H9 (cell line): ENCODE measurements at regions not wholly inside any gene's neighbourhood (a gene's known extent, or its start where the extent isn't known, plus 50 kb on each side); places are given as distances from the start of the nearest gene placed in this dataset.

Source experiments
- DNase-seq: peaks from one replicate; pipeline ENCODE4 v3.0.0-alpha.2; 2017
- H2AFZ ChIP-seq: one replicate; pipeline ENCODE4 v1.6.1; 2013; ENCODE audit warnings: mild to moderate bottlenecking, low read length, control low read depth, moderate library complexity
- H2AK5ac ChIP-seq: 2 replicates; pipeline ENCODE4 v1.6.1; 2013; ENCODE audit warnings: low read length, control low read depth, mixed read lengths; ENCODE audit not compliant: insufficient read length
- H2BK120ac ChIP-seq: one replicate; pipeline ENCODE4 v1.6.1; 2013; ENCODE audit warnings: low read depth, mild to moderate bottlenecking, low read length, control low read depth, inconsistent platforms; ENCODE audit not compliant: poor library complexity, severe bottlenecking
- H2BK12ac ChIP-seq: 2 replicates; pipeline ENCODE4 v1.6.1; 2013; ENCODE audit warnings: low read length, control low read depth, mixed read lengths, low read depth; ENCODE audit not compliant: insufficient read length
- H2BK15ac ChIP-seq: 2 replicates; pipeline ENCODE4 v1.6.1; 2013; ENCODE audit warnings: low read depth, low read length, control low read depth
- H2BK20ac ChIP-seq: one replicate; pipeline ENCODE4 v1.6.1; 2013; ENCODE audit warnings: low read depth, mild to moderate bottlenecking, low read length, control low read depth, inconsistent platforms; ENCODE audit not compliant: poor library complexity, severe bottlenecking
- H2BK5ac ChIP-seq: 2 replicates; pipeline ENCODE4 v1.6.1; 2013; ENCODE audit warnings: low read length, control low read depth, mixed read lengths; ENCODE audit not compliant: insufficient read length
- H3K14ac ChIP-seq: 2 replicates; pipeline ENCODE4 v1.6.1; 2013; ENCODE audit warnings: low read length, control low read depth; ENCODE audit not compliant: insufficient read depth
- H3K18ac ChIP-seq: 2 replicates; pipeline ENCODE4 v1.6.1; 2013; ENCODE audit warnings: low read depth, mild to moderate bottlenecking, mixed read lengths, low read length, control low read depth; ENCODE audit not compliant: insufficient read length
- H3K23ac ChIP-seq: 2 replicates; pipeline ENCODE4 v1.6.1; 2013; ENCODE audit warnings: low read length, control low read depth, mixed read lengths, low read depth; ENCODE audit not compliant: insufficient read length
- H3K23me2 ChIP-seq: 2 replicates; pipeline ENCODE4 v1.6.1; 2013; ENCODE audit warnings: low read depth, mild to moderate bottlenecking, mixed read lengths, low read length, control low read depth; ENCODE audit not compliant: insufficient read length, poor library complexity, severe bottlenecking
- H3K27ac ChIP-seq: 2 replicates; pipeline ENCODE4 v1.5.1; 2013; ENCODE audit warnings: low read length, control low read depth, mixed read lengths, low read depth; ENCODE audit not compliant: insufficient read length
- H3K27me3 ChIP-seq: 2 replicates; pipeline ENCODE4 v1.6.1; 2013; ENCODE audit warnings: low read length, control low read depth, inconsistent platforms; ENCODE audit not compliant: insufficient read depth
- H3K4ac ChIP-seq: 2 replicates; pipeline ENCODE4 v1.6.1; 2013; ENCODE audit warnings: low read depth, mild to moderate bottlenecking, control low read depth, inconsistent platforms, low read length, moderate library complexity
- H3K4me1 ChIP-seq: 2 replicates; pipeline ENCODE4 v1.6.1; 2013; ENCODE audit warnings: low read length, control low read depth, inconsistent platforms; ENCODE audit not compliant: insufficient read depth
- H3K4me2 ChIP-seq: 2 replicates; pipeline ENCODE4 v1.6.1; 2013; ENCODE audit warnings: low read length, control low read depth, mixed read lengths; ENCODE audit not compliant: insufficient read length, insufficient read depth
- H3K56ac ChIP-seq: 2 replicates; pipeline ENCODE4 v1.6.1; 2013; ENCODE audit warnings: low read depth, mild to moderate bottlenecking, mixed read lengths, low read length, control low read depth; ENCODE audit not compliant: insufficient read length
- H3K79me1 ChIP-seq: 2 replicates; pipeline ENCODE4 v1.6.1; 2013; ENCODE audit warnings: low read depth, mild to moderate bottlenecking, moderate library complexity, low read length, control low read depth, inconsistent platforms; ENCODE audit not compliant: insufficient read depth, poor library complexity, severe bottlenecking
- H3K79me2 ChIP-seq: 2 replicates; pipeline ENCODE4 v1.6.1; 2013; ENCODE audit warnings: low read length, control low read depth, inconsistent platforms; ENCODE audit not compliant: insufficient read depth
- H3K9ac ChIP-seq: 2 replicates; pipeline ENCODE4 v1.6.1; 2013; ENCODE audit warnings: low read length, control low read depth, mixed read lengths; ENCODE audit not compliant: insufficient read length; ENCODE audit errors: extremely low read depth
- H3K9me3 ChIP-seq: one replicate; pipeline ENCODE4 v1.6.1; 2013; ENCODE audit warnings: low read depth, low read length, inconsistent platforms; ENCODE audit not compliant: control insufficient read depth
- H3T11ph ChIP-seq: one replicate; pipeline ENCODE4 v1.6.1; 2013; ENCODE audit warnings: mild to moderate bottlenecking, low read length, control low read depth, inconsistent platforms
- H4K20me1 ChIP-seq: one replicate; pipeline ENCODE4 v1.6.1; 2013; ENCODE audit not compliant: control insufficient read depth, insufficient read length, insufficient read depth
- H4K5ac ChIP-seq: 2 replicates; pipeline ENCODE4 v1.6.1; 2013; ENCODE audit warnings: low read depth, mild to moderate bottlenecking, mixed read lengths, low read length, control low read depth; ENCODE audit not compliant: insufficient read length
- H4K8ac ChIP-seq: replicated peaks from 2 replicates; pipeline ENCODE4 v1.6.1; 2013; ENCODE audit warnings: low read length, control low read depth, mixed read lengths, low read depth; ENCODE audit not compliant: insufficient read length
- H4K91ac ChIP-seq: 2 replicates; pipeline ENCODE4 v1.6.1; 2013; ENCODE audit warnings: low read depth, mild to moderate bottlenecking, moderate library complexity, mixed read lengths, low read length, control low read depth; ENCODE audit not compliant: insufficient read length
- H3K27ac Mint-ChIP-seq, 3 experiments: 2 replicates in 2 of 3; 3 replicates in 1 of 3; pipeline ENCODE4 v1.8.0; 2020 to 2021; ENCODE audit warnings: mixed read lengths in 3 of 3, mild to moderate bottlenecking in 1 of 3, moderate library complexity in 1 of 3
- H3K27me3 Mint-ChIP-seq: 2 replicates; pipeline ENCODE4 v1.8.0; 2021; ENCODE audit warnings: low read depth, mild to moderate bottlenecking, moderate library complexity, mixed read lengths
- H3K36me3 Mint-ChIP-seq, 3 experiments: 2 replicates in 2 of 3; 3 replicates in 1 of 3; pipeline ENCODE4 v1.8.0; 2020 to 2021; ENCODE audit warnings: low read depth in 3 of 3, mixed read lengths in 3 of 3; ENCODE audit not compliant: insufficient read depth in 1 of 3
- H3K4me1 Mint-ChIP-seq, 2 experiments: 2 replicates each; pipeline ENCODE4 v1.8.0; 2020; ENCODE audit warnings: mixed read lengths in 2 of 2
- H3K4me3 Mint-ChIP-seq, 2 experiments: 2 replicates in 1 of 2; 3 replicates in 1 of 2; pipeline ENCODE4 v1.8.0; 2020 to 2021; ENCODE audit warnings: mild to moderate bottlenecking in 2 of 2, mixed read lengths in 2 of 2, moderate library complexity in 1 of 2
- H3K9me3 Mint-ChIP-seq, 2 experiments: 2 replicates in 1 of 2; 3 replicates in 1 of 2; pipeline ENCODE4 v1.8.0; 2020; ENCODE audit warnings: mild to moderate bottlenecking in 2 of 2, mixed read lengths in 2 of 2, moderate library complexity in 1 of 2
- WGBS: extraction: QIAGEN DNeasy Blood & Tissue Kit; methylation state at CpG from one replicate; pipeline ENCODE4 v1.1.7; 2013; ENCODE audit warnings: missing lambda C conversion rate, low lambda C conversion rate, mixed read lengths; ENCODE audit not compliant: insufficient read length; ENCODE audit errors: extremely low coverage; 5-methylcytosine and 5-hydroxymethylcytosine counted together
- TF ChIP-seq, protein P1 (sequence below): fragments of 200-600 bp; sonication (generic); conservative IDR thresholded peaks from 3 replicates; pipeline ENCODE4 v1.8.0; 2021; ENCODE audit warnings: antibody characterized with exemption, mild to moderate bottlenecking

DNA sequence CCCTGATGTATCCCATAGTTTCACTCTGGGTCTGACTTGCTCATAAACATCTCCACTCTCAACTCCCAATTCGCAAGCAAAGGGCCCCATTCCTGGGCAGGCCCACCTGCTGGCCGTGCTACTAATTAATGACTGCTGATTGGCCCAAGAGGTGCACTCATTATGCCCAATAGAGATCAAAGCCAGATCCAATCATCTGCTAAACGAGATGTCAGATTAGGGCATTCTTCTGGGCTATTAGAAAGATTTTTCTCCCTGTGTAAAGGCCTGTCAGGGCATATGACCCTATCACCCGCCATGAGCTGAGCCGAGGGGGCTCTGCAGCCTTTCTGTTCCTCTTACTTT, 103.4 kb upstream of the HAAO start:
- no peaks in the 10 kb centered on the region for H4K20me1 ChIP-seq
- no peak overlapping the region for H2BK5ac ChIP-seq
- H3K4me2 ChIP-seq, result no peak overlapping the region
- H2BK15ac ChIP-seq, result no peak overlapping the region
- no peak overlapping the region for H4K91ac ChIP-seq
- Mint-ChIP-seq H3K27me3 (peaks cover 2% of the 10 kb centered on the region; the same call in 1 of the 2 replicates), H3K9me3 (peaks cover 4 to 6% of the 10 kb centered on the region in 2 experiments), H3K4me1 (peaks cover 0 to 4% of the 10 kb centered on the region in 2 experiments; a peak in 1 of 4 replicates), H3K4me3 (no peak overlapping the region), H3K36me3 (peaks cover 0 to 4% (median 0%) of the 10 kb centered on the region in 3 experiments; a peak in 4 of 7 replicates), H3K27ac (no peak overlapping the region)
- no peak overlapping the region for H2AFZ ChIP-seq
- no peak overlapping the region for H3K23ac ChIP-seq
- H3K4me1 ChIP-seq, result no peaks in the 10 kb centered on the region
- WGBS, result no CpG with 5 or more reads among the region's 5 CpGs
- H2BK120ac ChIP-seq, result no peak overlapping the region
- no peak overlapping the region for H2BK20ac ChIP-seq
- H3K56ac ChIP-seq, result no peak overlapping the region
- H3K79me1 ChIP-seq, result no peaks in the 10 kb centered on the region
- H3T11ph ChIP-seq, result no peak overlapping the region
- no peak overlapping the region for H3K4ac ChIP-seq
- no peaks in the 10 kb centered on the region for H3K79me2 ChIP-seq
- H3K9ac ChIP-seq, result no peak overlapping the region
- H3K27ac ChIP-seq, result no peak overlapping the region
- no peaks in the 10 kb centered on the region for H3K27me3 ChIP-seq
- DNase-seq, result no peak
- TF ChIP-seq, protein P1, sequence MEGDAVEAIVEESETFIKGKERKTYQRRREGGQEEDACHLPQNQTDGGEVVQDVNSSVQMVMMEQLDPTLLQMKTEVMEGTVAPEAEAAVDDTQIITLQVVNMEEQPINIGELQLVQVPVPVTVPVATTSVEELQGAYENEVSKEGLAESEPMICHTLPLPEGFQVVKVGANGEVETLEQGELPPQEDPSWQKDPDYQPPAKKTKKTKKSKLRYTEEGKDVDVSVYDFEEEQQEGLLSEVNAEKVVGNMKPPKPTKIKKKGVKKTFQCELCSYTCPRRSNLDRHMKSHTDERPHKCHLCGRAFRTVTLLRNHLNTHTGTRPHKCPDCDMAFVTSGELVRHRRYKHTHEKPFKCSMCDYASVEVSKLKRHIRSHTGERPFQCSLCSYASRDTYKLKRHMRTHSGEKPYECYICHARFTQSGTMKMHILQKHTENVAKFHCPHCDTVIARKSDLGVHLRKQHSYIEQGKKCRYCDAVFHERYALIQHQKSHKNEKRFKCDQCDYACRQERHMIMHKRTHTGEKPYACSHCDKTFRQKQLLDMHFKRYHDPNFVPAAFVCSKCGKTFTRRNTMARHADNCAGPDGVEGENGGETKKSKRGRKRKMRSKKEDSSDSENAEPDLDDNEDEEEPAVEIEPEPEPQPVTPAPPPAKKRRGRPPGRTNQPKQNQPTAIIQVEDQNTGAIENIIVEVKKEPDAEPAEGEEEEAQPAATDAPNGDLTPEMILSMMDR, result no peak
- H4K5ac ChIP-seq, result no peak overlapping the region
- H2BK12ac ChIP-seq, result no peak overlapping the region
- H3K18ac ChIP-seq, result no peak overlapping the region
- H2AK5ac ChIP-seq, result no peak overlapping the region
- no peaks in the 10 kb centered on the region for H3K23me2 ChIP-seq
- H3K9me3 ChIP-seq, result no peaks in the 10 kb centered on the region
- no peak overlapping the region for H3K14ac ChIP-seq
- no peak overlapping the region for H4K8ac ChIP-seq
